ENCODE measurements at regions not wholly inside any gene's neighbourhood (a gene's known extent, or its start where the extent isn't known, plus 50 kb on each side); places are given as distances from the start of the nearest gene placed in this dataset.

DNA sequence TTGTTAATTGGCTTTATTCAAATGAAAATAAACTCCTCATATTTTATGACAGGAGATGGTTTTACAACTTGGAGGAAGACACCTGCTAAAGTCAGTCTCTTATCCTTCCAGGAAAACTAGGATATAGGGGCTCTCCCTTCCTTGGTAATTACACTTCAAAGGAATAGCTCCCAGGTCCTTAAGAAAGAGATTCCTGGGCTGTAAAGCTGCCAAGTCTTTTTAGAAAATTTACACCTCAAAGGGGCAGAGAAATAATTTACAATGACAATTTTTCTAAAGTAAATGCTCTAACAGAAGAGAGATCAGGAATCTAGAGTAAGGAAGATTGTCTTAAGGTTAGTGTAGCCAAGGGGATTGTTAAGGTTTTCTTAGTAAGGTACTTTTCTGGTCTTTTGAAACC lies 1359.0 kb downstream of the OLFM4 start:
- DNase-seq: no peak
- Mint-ChIP-seq H3K4me3 (no peak overlapping the region), H3K4me1 (no peaks in the 10 kb centered on the region), H3K27me3 (ENCODE audit: low read depth in 2 of 2) (no peaks in the 10 kb centered on the region), H3K36me3 (no peaks in the 10 kb centered on the region), H3K9me3 (peaks cover 13 to 34% of the 10 kb centered on the region in 2 donors), H3K27ac (no peak overlapping the region)
- intact Hi-C loops (cut with micrococcal nuclease): no loop called here
- ATAC-seq: no peak
- no peaks in the 10 kb centered on the region for H3K36me3 ChIP-seq (ENCODE audit: control insufficient read depth, insufficient read depth, low read length)
- H3K4me3 ChIP-seq (ENCODE audit: low read length): no peak overlapping the region
- H3K27ac ChIP-seq (ENCODE audit: low read length): no peak overlapping the region
- peaks cover 4% of the 10 kb centered on the region for H3K9me3 ChIP-seq (ENCODE audit: control insufficient read depth, insufficient read depth, low read length)
- TF ChIP-seq, protein P1, sequence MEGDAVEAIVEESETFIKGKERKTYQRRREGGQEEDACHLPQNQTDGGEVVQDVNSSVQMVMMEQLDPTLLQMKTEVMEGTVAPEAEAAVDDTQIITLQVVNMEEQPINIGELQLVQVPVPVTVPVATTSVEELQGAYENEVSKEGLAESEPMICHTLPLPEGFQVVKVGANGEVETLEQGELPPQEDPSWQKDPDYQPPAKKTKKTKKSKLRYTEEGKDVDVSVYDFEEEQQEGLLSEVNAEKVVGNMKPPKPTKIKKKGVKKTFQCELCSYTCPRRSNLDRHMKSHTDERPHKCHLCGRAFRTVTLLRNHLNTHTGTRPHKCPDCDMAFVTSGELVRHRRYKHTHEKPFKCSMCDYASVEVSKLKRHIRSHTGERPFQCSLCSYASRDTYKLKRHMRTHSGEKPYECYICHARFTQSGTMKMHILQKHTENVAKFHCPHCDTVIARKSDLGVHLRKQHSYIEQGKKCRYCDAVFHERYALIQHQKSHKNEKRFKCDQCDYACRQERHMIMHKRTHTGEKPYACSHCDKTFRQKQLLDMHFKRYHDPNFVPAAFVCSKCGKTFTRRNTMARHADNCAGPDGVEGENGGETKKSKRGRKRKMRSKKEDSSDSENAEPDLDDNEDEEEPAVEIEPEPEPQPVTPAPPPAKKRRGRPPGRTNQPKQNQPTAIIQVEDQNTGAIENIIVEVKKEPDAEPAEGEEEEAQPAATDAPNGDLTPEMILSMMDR (IDR thresholded peaks at IDR 0.05): no peak
- H3K27me3 ChIP-seq (ENCODE audit: control insufficient read depth, insufficient read depth, low read length): no peaks in the 10 kb centered on the region
- H3K4me1 ChIP-seq (ENCODE audit: control insufficient read depth, insufficient read depth, low read length): no peaks in the 10 kb centered on the region

DNA sequence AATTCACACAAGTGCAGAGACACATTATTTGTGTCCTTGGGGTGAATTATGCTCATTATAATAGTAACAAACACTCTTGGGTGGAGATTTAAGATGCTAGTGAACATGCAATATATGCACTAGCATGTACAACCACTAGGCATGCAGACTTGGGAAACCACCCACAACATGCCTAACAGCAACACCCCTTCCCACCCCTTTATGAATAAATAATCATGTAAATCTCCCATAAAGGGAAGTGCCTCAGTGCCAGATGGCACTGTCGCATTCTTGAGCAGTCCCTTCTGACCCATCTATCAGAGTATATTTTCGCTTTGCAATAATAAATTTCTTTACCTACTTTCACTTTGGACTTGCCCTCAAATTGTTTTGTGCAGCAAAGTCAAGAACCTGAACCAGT lies 1362.2 kb downstream of the OLFM4 start:
- 83% methylated on average over 2 of the region's 2 CpGs for WGBS (ENCODE audit: insufficient coverage)
- DNase-seq (no peak), ATAC-seq (no peak)
- no peaks in the 10 kb centered on the region for H3K27me3 ChIP-seq (ENCODE audit: control insufficient read depth, insufficient read depth, low read length)
- peaks cover 9% of the 10 kb centered on the region for H3K36me3 Mint-ChIP-seq
- intact Hi-C loops (cut with micrococcal nuclease): no loop called here
- H3K4me1 ChIP-seq (ENCODE audit: control insufficient read depth, insufficient read depth, low read length): no peaks in the 10 kb centered on the region
- no peak overlapping the region for H3K27ac Mint-ChIP-seq
- no peaks in the 10 kb centered on the region for H3K4me1 Mint-ChIP-seq
- no peak overlapping the region for H3K4me3 ChIP-seq (ENCODE audit: low read length)
- no peaks in the 10 kb centered on the region for H3K27me3 Mint-ChIP-seq (ENCODE audit: low read depth in 2 of 2)
- no peaks in the 10 kb centered on the region for H3K36me3 ChIP-seq (ENCODE audit: control insufficient read depth, insufficient read depth, low read length)
- peaks cover 4% of the 10 kb centered on the region for H3K9me3 ChIP-seq (ENCODE audit: control insufficient read depth, insufficient read depth, low read length)
- peaks cover 14 to 29% of the 10 kb centered on the region in 2 donors for H3K9me3 Mint-ChIP-seq
- H3K27ac ChIP-seq (ENCODE audit: low read length): no peak overlapping the region
- TF ChIP-seq, protein P1 (IDR thresholded peaks at IDR 0.05): no peak
- no peak overlapping the region for H3K4me3 Mint-ChIP-seq

DNA sequence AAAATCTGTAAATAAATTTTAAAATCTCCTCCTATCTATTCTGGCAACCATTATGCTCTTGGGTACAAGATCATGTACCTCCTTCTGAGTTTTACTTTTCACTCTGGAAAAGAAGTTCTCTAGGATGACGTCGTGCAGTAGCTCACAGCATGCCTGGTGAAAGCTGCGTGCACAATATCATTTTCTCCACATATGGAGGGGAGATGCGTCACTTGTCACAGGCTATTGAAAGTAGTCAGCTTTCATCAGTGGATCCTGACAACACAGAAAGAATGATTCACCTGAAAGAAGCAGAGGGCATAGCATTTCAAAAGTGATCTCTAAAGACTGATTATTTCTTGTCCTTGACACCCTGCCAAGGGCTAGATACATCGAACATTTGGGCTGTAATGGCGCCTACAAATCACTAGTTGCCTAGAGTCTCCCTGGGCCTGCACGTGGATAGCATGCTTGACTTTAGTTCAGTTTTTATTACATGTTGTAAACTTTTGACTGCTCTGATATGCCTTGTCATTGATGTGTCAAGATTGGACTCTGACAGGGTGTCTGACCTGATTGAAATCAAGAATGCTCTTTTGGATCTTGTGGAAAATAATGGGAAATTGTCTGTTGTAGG lies 1365.6 kb downstream of the OLFM4 start:
- Mint-ChIP-seq H3K4me1 (no peaks in the 10 kb centered on the region), H3K4me3 (no peak overlapping the region), H3K9me3 (peaks cover 8 to 15% of the 10 kb centered on the region in 2 donors), H3K27me3 (ENCODE audit: low read depth in 2 of 2) (no peaks in the 10 kb centered on the region), H3K36me3 (peaks cover 9% of the 10 kb centered on the region), H3K27ac (no peak overlapping the region)
- Histone ChIP-seq H3K27me3 (ENCODE audit: control insufficient read depth, insufficient read depth, low read length) (no peaks in the 10 kb centered on the region), H3K4me3 (ENCODE audit: low read length) (no peak overlapping the region), H3K27ac (ENCODE audit: low read length) (no peak overlapping the region), H3K9me3 (ENCODE audit: control insufficient read depth, insufficient read depth, low read length) (peaks cover 6% of the 10 kb centered on the region), H3K4me1 (ENCODE audit: control insufficient read depth, insufficient read depth, low read length) (no peaks in the 10 kb centered on the region), H3K36me3 (ENCODE audit: control insufficient read depth, insufficient read depth, low read length) (no peaks in the 10 kb centered on the region)
- ATAC-seq: no peak
- 65% methylated on average over 7 of the region's 7 CpGs for WGBS (ENCODE audit: insufficient coverage)
- intact Hi-C loops (cut with micrococcal nuclease): no loop called here
- DNase-seq: no peak
- TF ChIP-seq, protein P1 (IDR thresholded peaks at IDR 0.05): no peak

DNA sequence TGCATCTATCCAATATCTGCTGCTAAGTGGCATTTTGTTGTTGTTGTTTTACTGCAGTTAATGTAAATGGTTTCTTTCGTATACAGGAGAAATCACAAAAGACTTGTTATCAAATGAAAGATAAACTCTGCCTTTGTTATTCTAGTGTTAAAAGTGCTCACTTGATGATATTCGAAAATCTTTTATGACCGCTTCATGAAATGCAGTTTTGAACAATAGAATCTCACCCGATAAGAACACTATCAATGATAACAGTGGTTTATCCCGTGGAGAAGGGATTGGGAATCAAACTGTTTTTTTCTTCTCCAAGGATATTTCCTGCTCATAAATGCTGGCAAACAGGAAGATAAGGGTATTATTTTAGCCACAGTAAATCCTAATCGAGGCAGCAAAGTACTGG lies 1366.3 kb downstream of the OLFM4 start:
- no peak overlapping the region for H3K4me3 Mint-ChIP-seq
- Histone ChIP-seq H3K27ac (ENCODE audit: low read length) (no peak overlapping the region), H3K4me1 (ENCODE audit: control insufficient read depth, insufficient read depth, low read length) (no peaks in the 10 kb centered on the region), H3K4me3 (ENCODE audit: low read length) (no peak overlapping the region), H3K36me3 (ENCODE audit: control insufficient read depth, insufficient read depth, low read length) (no peaks in the 10 kb centered on the region), H3K27me3 (ENCODE audit: control insufficient read depth, insufficient read depth, low read length) (no peaks in the 10 kb centered on the region), H3K9me3 (ENCODE audit: control insufficient read depth, insufficient read depth, low read length) (peaks cover 6% of the 10 kb centered on the region)
- H3K27me3 Mint-ChIP-seq (ENCODE audit: low read depth in 2 of 2): no peaks in the 10 kb centered on the region
- peaks cover 9 to 14% of the 10 kb centered on the region in 2 donors for H3K9me3 Mint-ChIP-seq
- TF ChIP-seq, protein P1 (IDR thresholded peaks at IDR 0.05): no peak
- no peak for ATAC-seq
- intact Hi-C loops (cut with micrococcal nuclease): no loop called here
- no peak overlapping the region for H3K27ac Mint-ChIP-seq
- 77% methylated on average over 6 of the region's 6 CpGs for WGBS (ENCODE audit: insufficient coverage)
- H3K36me3 Mint-ChIP-seq: peaks cover 9% of the 10 kb centered on the region
- no peak for DNase-seq
- no peaks in the 10 kb centered on the region for H3K4me1 Mint-ChIP-seq
